Stimulated activated CD4-positive, alpha-beta T cell treated with anti-CD3 and anti-CD28 coated beads, Interleukin-2, amount 100 ng/mL, for 24 hours (primary cell): ENCODE measurements at regions not wholly inside any gene's neighbourhood (a gene's known extent, or its start where the extent isn't known, plus 50 kb on each side); places are given as distances from the start of the nearest gene placed in this dataset.
"Not testable (repeated sequence)": the region's sequence is repeated elsewhere in the genome, so short reads cannot be mapped to it uniquely, and the experiment has no call there.

Experiments
- DNase-seq, 2 donors: peaks; one replicate each; pipeline ENCODE4 v3.0.0-alpha.2; 2020

- not testable (repeated sequence) for DNase-seq
Observed at GRCh38 chr2:89756616-89757015, 1065.1 kb downstream of the RPIA start.

- not testable (repeated sequence) for DNase-seq
Observed at GRCh38 chr2:89758332-89759026, 1067.0 kb downstream of the RPIA start.

GRCh38 chr2:89760762-89761161 lies 1069.3 kb downstream of the RPIA start:
- DNase-seq = not testable (repeated sequence)

GRCh38 chr2:89761171-89761570 lies 1069.7 kb downstream of the RPIA start:
- not testable (repeated sequence) for DNase-seq

- DNase-seq = not testable (repeated sequence)
Observed at GRCh38 chr2:89761863-89762262, 1070.4 kb downstream of the RPIA start.

GRCh38 chr2:89762461-89763253 lies 1071.2 kb downstream of the RPIA start:
- not testable (repeated sequence) for DNase-seq

GRCh38 chr2:89763254-89763580 lies 1071.7 kb downstream of the RPIA start:
- DNase-seq = peak in 1 of 2 donors; percentile 15

- DNase-seq = no peak
Observed at GRCh38 chr2:89763581-89764485, 1072.4 kb downstream of the RPIA start.

- not testable (repeated sequence) for DNase-seq
Observed at GRCh38 chr2:89764571-89765360, 1073.3 kb downstream of the RPIA start.

GRCh38 chr2:89765361-89765718 lies 1073.9 kb downstream of the RPIA start:
- not testable (repeated sequence) for DNase-seq

- DNase-seq = not testable (repeated sequence)
Observed at GRCh38 chr2:89766141-89766990, 1074.9 kb downstream of the RPIA start.

GRCh38 chr2:89767058-89767457 lies 1075.6 kb downstream of the RPIA start:
- not testable (repeated sequence) for DNase-seq

- DNase-seq = no peak
Observed at GRCh38 chr2:89767572-89768435, 1076.3 kb downstream of the RPIA start.

- DNase-seq = no peak
Observed at GRCh38 chr2:89775885-89776284, 1084.4 kb downstream of the RPIA start.

GRCh38 chr2:89780318-89780717 lies 1088.8 kb downstream of the RPIA start:
- no peak for DNase-seq

GRCh38 chr2:89781962-89782361 lies 1090.5 kb downstream of the RPIA start:
- DNase-seq = no peak

- DNase-seq = no peak
Observed at GRCh38 chr2:89784960-89785359, 1093.5 kb downstream of the RPIA start.

- not testable (repeated sequence) for DNase-seq
Observed at GRCh38 chr2:89785528-89785927, 1094.1 kb downstream of the RPIA start.

GRCh38 chr2:89786642-89787041 lies 1095.2 kb downstream of the RPIA start:
- not testable (repeated sequence) for DNase-seq

- DNase-seq = not testable (repeated sequence)
Observed at GRCh38 chr2:89795530-89795929, 1104.1 kb downstream of the RPIA start.
